GM19468 (cell line): ENCODE measurements at regions not wholly inside any gene's neighbourhood (a gene's known extent, or its start where the extent isn't known, plus 50 kb on each side); places are given as distances from the start of the nearest gene placed in this dataset.

Experiments used
- ATAC-seq: cut with Tn5 transposase; IDR thresholded peaks from one replicate; pipeline ENCODE4 v1.9.1; 2021; ENCODE audit warnings: mild to moderate bottlenecking, moderate library complexity, moderate number of reproducible peaks; ENCODE audit not compliant: unreplicated experiment; ENCODE audit errors: extremely low read depth

DNA sequence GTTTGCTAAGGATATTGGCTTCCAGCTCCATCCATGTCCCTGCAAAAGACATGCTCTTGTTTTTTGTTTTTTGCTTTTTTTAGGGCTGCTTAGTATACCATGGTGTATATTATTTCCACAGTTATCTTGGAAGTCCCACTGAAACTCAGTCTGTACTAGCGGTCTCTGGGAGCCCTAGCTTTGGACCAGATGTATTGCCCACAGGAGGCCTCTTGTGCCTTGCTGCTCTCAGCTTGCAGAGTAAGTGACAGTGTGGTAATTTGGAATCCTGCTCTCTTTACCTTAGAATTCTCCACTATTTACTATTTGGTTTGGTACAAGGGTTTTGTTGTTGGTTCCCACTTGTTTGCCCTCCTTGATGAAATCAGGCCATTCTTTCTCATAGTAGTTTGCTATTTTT lies 1022.9 kb downstream of the LRFN5 start:
- ATAC-seq, result no peak

DNA sequence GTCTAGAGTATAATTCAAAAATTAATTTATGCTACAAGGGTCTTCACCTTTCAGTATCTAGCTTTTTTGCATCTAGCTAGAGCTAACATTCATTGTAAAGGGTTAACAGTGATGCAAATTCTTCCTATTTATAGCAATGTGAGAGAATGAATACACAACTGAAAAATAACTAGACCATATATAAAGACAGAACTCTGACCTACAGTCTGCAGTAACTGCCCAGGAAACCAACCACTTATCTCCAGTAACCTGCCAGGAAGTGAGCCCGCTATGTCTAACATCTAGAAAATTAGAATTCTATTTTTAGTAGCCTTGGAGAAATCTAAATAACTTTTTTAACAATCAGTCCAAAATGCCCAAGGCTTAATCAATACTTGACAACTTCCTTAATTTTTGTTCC lies 1021.9 kb downstream of the LRFN5 start:
- no peak for ATAC-seq

DNA sequence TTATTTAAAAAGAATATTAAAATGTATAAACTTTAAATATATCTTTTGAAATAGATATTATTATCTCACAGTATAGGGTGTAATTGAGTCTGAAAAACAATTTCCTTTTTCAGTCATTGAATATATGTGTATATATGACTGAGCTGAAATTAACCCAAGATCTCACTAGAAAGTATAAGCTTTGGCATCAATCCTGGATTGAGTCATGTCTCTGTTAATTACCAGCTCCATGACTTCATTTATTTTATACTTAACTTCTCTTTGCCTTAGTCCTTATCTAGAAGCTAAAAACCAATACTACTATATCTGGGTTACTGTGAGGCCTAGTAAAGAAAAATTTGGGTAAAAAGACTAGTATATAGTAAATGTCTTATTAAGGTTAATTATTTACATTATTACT lies 1020.3 kb downstream of the LRFN5 start:
- ATAC-seq, result no peak

DNA sequence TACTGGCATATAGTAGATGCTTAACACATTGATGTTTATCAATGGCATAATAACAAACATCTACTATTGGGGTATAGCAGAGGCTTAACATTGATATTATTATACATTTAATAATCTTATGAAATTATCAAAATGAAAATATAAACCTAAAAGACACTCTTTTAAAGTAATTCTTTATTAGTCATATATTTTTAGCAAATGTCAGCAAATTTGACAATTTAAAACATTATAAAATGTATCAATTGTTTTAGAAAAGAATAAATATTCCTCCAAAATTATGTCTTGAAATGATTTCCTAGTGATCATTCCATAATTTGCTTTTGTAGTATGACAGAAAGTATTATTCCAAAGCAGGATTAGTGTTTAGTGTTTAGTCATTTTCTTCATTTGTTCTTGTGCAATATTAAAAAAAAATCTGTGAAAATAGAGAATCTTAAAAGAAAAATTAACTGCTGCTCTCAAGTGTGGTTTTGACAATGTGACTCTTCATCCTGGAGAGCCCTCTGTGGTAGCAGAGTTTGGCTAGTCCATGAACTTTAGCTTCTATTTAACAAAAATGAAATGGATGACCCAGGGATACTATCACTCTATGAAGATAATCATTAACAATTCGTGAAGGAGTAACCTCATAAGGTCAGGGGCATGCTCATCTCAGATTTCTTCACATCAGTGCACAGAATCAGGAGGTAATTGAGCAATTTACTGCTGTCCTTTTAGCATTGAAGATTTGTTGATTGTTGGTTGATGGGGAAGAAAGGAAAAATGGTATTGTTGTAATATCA lies 1018.5 kb downstream of the LRFN5 start:
- ATAC-seq, result no peak

DNA sequence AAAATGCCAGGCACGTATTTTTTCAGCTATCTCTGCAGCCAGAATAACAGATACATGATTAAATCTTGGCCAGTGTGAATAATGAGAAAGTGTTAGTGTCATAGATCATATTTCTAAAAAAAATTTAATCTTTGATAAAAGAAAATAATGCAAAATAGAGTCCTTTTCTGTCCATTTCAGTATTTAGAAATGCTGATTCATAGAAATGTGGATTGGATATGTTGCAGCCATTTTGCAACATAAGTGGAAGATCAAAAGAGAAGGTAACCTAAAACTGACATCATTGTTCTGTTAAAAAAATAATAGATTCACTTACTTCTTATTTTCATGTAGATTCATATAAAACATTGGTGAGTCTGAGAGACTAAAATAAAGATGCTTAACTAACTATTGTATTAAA lies 1010.3 kb downstream of the LRFN5 start:
- ATAC-seq, result no peak

DNA sequence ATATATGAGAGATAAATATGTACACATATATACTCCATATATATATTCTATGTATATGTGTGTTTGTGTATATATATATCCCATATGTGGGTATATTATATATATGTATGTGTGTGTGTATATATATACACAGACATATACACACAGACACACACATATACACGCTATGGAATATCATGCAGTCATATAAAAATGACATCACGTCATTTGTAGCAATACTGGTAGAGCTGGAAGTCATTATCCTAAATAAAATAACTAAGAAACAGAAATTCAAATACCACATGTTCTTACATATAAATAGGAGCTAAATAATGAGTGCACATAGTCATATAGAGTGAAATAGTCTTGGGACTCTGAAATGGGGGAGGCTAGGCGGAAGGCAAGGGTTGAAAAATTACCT lies 1000.2 kb downstream of the LRFN5 start:
- ATAC-seq, result no peak

DNA sequence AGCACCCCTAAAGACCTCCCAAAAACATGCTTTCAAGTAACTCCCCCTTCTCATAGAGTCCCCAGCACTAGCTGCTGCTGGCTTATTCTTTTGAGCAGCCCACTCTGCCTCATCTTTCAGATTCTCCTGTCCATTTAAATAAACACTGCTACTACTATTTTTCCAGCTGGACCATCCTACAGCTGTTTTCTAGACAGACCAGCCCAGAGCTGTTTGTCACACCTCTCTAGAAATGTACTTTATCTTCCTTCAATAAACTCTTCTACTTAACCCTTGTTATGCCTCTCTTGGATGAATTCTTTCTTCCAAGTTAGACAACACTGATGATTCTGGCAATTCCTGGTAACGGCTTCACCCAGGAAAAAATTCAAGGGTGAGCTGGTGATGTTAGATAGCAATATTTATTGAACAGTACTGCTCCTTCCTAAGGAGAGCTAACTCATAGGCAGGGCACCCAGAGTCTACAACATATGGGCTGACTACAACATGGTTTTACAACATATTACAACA lies 995.7 kb downstream of the LRFN5 start:
- no peak for ATAC-seq

DNA sequence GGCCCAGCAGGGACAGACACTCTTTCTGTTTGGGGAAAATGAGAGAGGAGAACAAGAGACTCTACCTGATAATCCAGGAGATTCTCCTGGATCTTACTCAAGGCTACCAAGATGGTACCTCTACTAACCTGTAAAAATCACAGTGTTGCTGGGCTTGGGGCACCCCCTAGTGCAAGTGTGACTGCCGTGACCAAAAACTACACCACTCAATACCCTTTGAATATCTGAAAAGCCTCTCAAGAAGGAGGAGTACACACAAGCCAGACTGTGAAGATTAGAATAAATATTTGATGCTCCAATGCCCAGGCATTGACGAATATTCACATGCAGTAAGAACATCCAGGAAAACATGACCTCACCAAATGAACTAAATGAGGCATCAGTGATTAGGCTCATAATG lies 965.4 kb downstream of the LRFN5 start:
- ATAC-seq, result no peak

DNA sequence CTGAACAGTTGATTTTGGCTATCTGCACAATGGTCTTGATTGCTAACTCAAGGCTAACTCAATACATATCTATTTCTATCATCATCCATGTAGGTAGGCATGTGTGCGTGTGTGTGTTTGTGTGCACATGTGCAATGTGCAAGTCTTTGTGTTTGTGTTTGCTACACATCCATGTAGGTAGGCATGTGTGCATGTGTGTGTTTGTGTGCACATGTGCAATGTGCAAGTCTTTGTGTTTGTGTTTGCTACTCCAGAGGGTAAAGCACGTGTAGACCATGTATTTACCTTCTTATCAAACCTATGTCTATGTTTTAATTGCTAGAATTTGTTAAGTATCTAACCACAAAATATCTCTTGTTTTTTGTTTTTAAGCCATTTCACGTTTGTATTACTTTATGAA lies 962.6 kb downstream of the LRFN5 start:
- no peak for ATAC-seq

DNA sequence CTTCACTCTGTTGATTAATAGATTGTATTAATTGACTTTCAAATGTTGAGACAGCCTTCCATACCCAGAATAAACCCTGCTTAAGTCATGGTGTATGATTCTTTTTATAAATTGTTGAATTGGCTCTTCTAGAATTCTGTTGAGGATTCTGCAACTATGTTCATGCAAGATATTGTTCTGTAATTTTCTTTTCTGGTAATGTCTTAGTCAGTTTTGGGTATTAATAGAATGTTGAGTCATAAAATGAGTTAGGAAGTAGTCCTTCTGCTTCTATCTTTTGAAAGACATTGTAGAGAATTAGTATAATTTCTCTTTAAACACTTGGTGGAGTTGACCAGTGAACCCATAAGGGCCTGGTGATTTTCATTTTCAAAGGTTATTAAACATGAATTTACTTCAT lies 958.9 kb downstream of the LRFN5 start:
- no peak for ATAC-seq

DNA sequence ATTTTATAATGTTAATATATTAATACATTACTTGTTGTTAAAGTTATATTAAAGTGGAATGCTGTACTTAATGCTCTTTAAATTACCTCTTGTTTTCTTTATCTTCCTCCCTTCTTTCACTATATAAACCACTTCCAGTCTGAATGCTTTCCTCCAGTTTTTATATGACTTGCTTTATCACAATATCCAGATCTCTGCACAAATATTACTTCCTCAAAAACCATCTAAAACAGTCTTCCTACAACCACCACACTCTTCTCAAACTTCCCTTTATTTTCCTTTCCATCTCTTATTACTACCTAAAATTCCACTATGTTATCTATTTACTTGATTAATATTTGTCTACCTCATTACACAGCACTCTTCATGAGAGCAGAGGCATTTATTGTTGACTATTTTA lies 956.6 kb downstream of the LRFN5 start:
- ATAC-seq, result no peak

DNA sequence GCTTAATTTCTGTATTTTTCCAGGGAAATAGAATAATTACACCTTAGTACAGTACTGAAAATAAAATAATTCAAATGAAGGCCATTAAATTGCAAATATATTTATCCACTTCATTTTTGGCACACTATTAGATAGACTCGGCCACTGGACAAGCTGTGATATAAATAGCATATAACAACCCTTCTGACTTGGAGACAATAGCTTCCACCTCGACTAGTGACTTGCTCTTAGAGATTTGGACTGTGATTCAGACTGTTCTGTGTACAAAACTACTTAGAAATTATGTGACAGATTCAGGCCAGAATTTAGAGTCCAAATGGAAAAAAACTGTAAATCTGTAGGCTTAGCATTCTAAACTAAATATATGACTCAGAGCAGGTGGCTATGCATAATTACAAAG lies 949.9 kb downstream of the LRFN5 start:
- no peak for ATAC-seq

DNA sequence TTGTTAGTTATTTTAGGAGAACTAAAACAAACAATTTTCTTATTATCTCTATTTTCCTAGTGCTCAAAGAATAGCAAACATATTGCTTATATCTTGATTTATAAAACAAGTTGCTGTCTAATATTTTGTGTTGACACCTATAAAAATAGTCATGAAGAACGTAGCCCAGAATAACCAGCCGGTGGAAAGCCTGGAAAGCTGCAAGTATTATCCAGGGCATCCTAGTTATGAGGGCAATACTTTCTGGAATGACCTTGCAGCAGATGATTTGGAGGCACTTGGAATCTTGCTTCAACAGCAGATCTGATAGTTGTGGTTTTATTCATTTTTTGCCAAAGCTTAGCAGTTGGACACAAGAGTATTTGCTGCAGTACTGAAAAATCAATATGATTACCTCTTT lies 948.7 kb downstream of the LRFN5 start:
- ATAC-seq, result no peak

DNA sequence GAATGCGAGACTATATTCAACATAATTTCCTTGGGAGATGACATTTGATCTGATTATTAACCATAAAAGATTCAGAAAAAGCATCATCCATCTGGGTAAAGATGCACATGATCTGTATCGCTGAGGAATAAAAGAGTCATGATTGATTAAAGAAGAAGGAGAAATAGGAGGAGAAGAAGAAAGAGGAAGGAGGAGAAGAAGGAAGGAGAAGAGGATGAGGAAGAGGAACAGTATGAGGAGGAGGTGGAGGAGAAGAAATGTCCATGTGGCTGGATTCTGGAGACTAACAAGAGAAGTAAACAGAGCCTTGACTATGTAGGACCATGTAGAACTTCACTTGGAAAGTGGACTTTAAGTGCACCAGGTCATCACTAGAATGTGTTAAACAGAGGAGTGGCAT lies 947.4 kb downstream of the LRFN5 start:
- no peak for ATAC-seq

DNA sequence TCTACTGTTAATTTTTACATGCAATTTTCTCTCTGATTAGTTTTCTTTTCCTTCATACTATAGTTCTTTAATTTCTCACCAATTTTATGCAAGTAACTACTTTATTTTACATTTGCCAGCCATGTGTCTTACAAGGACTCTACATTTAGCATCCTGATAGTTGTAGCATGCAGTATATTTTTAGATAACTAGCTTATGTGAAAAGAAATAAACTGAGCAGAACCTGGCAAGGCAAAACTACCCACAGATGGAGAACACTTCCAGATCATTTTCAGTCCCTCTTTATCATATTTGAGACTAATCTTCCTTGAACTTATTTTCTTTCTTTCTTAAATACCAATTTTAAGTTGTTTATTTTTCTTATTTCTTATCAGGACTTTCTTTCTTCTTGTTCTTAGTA lies 943.6 kb downstream of the LRFN5 start:
- no peak for ATAC-seq

DNA sequence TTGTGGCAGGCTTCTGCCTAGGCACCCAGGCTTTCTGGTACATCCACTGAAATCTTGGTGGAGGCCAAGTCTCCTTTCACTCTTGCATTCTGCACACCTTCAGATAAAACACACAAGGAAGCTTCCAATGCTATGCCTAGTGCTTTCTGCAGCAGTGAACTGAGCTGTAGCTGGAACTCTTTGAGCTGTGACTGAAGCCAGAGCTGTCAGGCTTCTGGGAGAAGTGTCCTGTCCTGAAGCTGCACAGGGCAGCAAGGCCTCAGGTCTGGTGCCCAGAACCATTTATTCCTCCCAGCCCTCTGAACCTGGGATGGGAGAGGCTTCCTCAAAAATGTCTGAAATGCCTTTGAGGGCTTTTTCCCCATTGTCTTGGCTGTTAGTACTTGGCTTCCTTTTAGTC lies 941.7 kb downstream of the LRFN5 start:
- no peak for ATAC-seq

DNA sequence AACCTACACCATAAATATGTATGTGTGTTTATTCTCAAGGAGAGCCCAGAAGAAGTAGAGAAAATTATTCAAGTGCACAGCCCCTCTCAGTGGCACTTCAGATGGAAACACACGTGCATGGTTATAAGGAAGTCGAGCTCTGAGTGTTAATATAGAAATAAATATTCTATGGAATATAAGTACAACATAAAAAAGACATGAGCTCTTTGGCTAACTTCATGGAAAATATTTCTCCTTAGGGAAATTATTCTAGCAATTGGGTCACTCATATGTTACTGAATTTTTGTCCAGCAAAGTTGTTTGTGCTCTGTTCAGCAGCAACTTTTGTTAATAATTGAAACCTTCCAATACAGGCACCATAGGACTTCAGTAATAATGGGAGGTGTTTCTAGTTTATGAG lies 939.0 kb downstream of the LRFN5 start:
- ATAC-seq, result no peak

DNA sequence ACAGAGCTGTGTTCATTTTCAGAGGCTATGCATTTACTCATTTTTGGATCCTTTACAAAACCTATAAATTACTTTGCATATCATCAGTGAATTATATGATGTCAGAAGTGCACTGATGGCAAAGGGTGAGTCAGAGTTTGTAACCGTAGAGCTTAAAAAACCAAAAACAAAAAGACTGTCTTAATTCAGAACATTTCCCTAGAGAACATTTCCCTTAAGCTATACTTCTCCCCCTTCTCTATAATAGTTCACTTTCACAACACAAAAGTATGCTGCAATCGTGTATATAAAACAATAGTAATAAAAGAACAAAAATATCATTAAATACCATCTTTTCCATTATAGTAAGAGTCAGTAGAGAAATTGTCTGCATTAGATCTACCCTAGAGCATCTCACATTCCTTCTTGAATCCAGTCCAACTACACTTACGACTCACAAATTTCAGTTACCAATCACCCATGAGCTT lies 934.9 kb downstream of the LRFN5 start:
- ATAC-seq, result no peak

DNA sequence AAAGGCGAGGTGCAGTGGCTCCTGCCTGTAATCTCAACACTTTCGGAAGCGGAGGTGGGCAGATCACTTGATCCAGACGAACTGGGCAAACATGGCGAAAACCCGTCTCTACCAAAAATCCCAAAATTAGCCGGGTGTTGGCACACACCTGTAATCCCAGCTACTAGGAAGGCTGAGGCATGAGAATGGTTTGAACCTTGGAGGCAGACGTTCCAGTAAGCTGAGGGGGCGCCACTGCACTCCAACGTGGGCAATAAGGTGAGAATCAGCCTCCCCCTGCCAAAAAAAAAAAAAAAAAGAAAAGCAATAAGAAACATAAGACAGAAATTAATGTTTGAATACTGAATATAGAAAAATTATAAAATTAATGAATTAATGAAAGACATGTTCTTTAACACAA lies 928.7 kb downstream of the LRFN5 start:
- ATAC-seq, result no peak

DNA sequence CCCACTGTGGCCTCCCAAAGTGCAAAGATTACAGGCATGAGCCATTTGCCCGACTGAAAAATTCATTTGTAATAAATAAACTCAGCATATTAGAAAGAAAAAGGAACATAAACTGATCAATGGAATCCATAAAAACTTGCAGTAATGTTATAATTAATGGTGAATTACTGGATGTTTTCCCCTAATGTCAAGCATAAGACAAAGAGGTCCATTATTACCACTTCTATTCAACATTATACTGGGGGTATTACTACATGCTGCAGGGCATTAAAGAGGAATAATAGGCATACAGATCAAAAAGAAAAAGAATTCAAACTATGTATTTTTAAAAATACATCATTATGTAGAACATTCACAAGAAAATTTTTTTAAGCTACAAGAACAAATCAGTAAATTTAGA lies 926.8 kb downstream of the LRFN5 start:
- no peak for ATAC-seq

DNA sequence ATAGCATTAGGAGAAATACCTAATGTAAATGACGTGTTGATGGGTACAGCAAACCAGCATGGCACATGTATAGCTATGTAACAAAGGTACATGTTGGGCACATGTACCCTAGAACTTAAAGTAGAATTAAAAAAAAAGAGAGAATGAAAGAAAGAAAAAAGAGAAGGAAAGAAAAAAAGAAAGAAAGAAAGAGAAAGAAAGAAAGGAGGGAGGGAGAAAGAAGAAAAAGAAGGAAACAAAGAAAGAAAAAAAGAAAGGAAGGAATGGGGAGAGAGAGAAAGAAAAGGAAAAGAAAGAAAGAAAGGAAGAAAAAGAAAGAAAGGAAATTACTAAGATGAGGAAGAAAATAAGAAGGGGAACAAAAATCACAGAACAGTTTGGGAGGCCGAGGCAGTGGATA lies 925.5 kb downstream of the LRFN5 start:
- no peak for ATAC-seq

DNA sequence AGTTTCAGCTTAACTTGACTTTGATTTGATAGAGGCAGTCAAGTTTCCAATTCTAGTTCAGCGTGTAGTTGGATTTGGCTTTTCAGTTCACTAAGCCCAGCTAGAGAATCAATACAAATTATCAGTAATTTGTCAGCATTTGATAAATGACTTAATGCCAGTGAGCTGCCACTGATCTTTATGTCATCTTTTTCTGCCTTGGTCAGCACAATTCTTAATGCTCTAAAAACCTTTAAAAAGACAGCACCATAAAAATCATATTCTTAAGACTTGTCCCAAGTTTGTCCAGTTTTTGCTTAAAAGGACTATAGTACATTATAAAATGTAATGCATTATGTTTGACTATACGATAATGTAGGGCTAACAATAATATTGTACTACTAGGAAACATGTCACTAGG lies 920.5 kb downstream of the LRFN5 start:
- ATAC-seq, result no peak
